ENCODE measurements at regions not wholly inside any gene's neighbourhood (a gene's known extent, or its start where the extent isn't known, plus 50 kb on each side); places are given as distances from the start of the nearest gene placed in this dataset.

- H3K27ac ChIP-seq (ENCODE audit: low read depth in 1 of 2, low read length in 2 of 2) = no peak overlapping the region
- DNase-seq (ENCODE audit: low spot score) = no peak
Measured at GRCh38 chr14:73796893-73797542, 54.6 kb upstream of the PTGR2 start.

More at GRCh38 chr14:73796893-73797542, 54.6 kb upstream of the PTGR2 start:
- 95% methylated on average over 4 of the region's 4 CpGs for WGBS
- H3K36me3 ChIP-seq (ENCODE audit: control insufficient read depth in 4 of 4, insufficient read depth in 3 of 4, low read depth in 1 of 4, low read length in 3 of 4) = no peaks in the 10 kb centered on the region
- peaks cover 10 to 26% (median 23%) of the 10 kb centered on the region in 4 donors for H3K4me1 ChIP-seq (ENCODE audit: control insufficient read depth in 4 of 4, insufficient read depth in 4 of 4, low read length in 3 of 4)
- TF ChIP-seq HNF4A (conservative IDR thresholded peaks at IDR 0.05) (no peak), SP1 (IDR thresholded peaks at IDR 0.05) (no peak), HNF4G (IDR thresholded peaks at IDR 0.05) (no peak), RAD21 (IDR thresholded peaks at IDR 0.05) (no peak), FOXA1 (IDR thresholded peaks at IDR 0.05) (no peak), YY1 (IDR thresholded peaks at IDR 0.05) (no peak), TAF1 (conservative IDR thresholded peaks at IDR 0.05) (no peak), FOXA2 (IDR thresholded peaks at IDR 0.05) (no peak), RXRA (IDR thresholded peaks at IDR 0.05) (no peak), EGR1 (IDR thresholded peaks at IDR 0.05; ENCODE audit: low read depth in 2 of 2) (no peak), GABPA (IDR thresholded peaks at IDR 0.05 in 1 of 2, conservative IDR thresholded peaks at IDR 0.05 in 1 of 2) (no peak), JUND (IDR thresholded peaks at IDR 0.05) (no peak), NR2F2 (IDR thresholded peaks at IDR 0.05) (no peak), ZBTB33 (IDR thresholded peaks at IDR 0.05) (no peak), MAX (IDR thresholded peaks at IDR 0.05) (no peak)
- TF ChIP-seq, protein P1, sequence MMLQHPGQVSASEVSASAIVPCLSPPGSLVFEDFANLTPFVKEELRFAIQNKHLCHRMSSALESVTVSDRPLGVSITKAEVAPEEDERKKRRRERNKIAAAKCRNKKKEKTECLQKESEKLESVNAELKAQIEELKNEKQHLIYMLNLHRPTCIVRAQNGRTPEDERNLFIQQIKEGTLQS (IDR thresholded peaks at IDR 0.05) = no peak
- TF ChIP-seq, protein P2, sequence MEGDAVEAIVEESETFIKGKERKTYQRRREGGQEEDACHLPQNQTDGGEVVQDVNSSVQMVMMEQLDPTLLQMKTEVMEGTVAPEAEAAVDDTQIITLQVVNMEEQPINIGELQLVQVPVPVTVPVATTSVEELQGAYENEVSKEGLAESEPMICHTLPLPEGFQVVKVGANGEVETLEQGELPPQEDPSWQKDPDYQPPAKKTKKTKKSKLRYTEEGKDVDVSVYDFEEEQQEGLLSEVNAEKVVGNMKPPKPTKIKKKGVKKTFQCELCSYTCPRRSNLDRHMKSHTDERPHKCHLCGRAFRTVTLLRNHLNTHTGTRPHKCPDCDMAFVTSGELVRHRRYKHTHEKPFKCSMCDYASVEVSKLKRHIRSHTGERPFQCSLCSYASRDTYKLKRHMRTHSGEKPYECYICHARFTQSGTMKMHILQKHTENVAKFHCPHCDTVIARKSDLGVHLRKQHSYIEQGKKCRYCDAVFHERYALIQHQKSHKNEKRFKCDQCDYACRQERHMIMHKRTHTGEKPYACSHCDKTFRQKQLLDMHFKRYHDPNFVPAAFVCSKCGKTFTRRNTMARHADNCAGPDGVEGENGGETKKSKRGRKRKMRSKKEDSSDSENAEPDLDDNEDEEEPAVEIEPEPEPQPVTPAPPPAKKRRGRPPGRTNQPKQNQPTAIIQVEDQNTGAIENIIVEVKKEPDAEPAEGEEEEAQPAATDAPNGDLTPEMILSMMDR (IDR thresholded peaks at IDR 0.05; ENCODE audit: low read depth, low read length, missing input control) = no peak
- TF ChIP-seq, protein P3, sequence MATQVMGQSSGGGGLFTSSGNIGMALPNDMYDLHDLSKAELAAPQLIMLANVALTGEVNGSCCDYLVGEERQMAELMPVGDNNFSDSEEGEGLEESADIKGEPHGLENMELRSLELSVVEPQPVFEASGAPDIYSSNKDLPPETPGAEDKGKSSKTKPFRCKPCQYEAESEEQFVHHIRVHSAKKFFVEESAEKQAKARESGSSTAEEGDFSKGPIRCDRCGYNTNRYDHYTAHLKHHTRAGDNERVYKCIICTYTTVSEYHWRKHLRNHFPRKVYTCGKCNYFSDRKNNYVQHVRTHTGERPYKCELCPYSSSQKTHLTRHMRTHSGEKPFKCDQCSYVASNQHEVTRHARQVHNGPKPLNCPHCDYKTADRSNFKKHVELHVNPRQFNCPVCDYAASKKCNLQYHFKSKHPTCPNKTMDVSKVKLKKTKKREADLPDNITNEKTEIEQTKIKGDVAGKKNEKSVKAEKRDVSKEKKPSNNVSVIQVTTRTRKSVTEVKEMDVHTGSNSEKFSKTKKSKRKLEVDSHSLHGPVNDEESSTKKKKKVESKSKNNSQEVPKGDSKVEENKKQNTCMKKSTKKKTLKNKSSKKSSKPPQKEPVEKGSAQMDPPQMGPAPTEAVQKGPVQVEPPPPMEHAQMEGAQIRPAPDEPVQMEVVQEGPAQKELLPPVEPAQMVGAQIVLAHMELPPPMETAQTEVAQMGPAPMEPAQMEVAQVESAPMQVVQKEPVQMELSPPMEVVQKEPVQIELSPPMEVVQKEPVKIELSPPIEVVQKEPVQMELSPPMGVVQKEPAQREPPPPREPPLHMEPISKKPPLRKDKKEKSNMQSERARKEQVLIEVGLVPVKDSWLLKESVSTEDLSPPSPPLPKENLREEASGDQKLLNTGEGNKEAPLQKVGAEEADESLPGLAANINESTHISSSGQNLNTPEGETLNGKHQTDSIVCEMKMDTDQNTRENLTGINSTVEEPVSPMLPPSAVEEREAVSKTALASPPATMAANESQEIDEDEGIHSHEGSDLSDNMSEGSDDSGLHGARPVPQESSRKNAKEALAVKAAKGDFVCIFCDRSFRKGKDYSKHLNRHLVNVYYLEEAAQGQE (IDR thresholded peaks at IDR 0.05) = no peak
- H3K9ac ChIP-seq (ENCODE audit: low read depth in 1 of 2, low read length in 2 of 2) = no peak overlapping the region
- no peaks in the 10 kb centered on the region for H3K9me3 ChIP-seq (ENCODE audit: control insufficient read depth in 4 of 4, low read length in 3 of 4)
- no peaks in the 10 kb centered on the region for H3K27me3 ChIP-seq (ENCODE audit: control insufficient read depth in 4 of 4, insufficient read depth in 4 of 4, low read length in 3 of 4)
- H3K4me3 ChIP-seq (ENCODE audit: low read depth in 1 of 3, low read length in 3 of 3) = no peak overlapping the region

All from liver (tissue), 8 donors.